ENCODE measurements at regions not wholly inside any gene's neighbourhood (a gene's known extent, or its start where the extent isn't known, plus 50 kb on each side); places are given as distances from the start of the nearest gene placed in this dataset.
"Not testable (repeated sequence)": the region's sequence is repeated elsewhere in the genome, so short reads cannot be mapped to it uniquely, and the experiment has no call there.

DNA sequence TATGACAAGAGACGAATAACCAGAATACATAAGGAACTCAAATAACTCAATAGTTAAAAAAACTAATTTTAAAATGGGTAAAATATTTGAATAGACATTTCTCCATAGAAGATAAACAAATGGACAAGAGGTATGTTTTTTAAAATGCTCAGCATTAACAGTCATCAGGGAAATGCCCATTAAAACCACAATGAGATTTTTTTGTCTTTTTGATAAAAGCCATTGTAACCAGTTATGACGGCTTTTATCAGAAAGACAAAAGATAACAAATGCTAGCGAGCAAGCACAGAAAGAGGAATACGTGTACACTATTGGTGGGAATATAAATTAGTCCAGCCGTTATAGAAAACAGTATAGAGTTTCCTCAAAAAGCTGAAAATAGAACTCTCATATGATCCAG lies 388.2 kb upstream of the INTU start:
- FAIRE-seq (no peak), DNase-seq (ENCODE audit: insufficient read length, low spot score) (no peak)
- TF ChIP-seq POLR2AphosphoS5 (IDR thresholded peaks at IDR 0.05; ENCODE audit: low read depth, low read length) (no peak), POLR2A (IDR thresholded peaks at IDR 0.05; ENCODE audit: low read depth, low read length) (no peak), POU2F2 (IDR thresholded peaks at IDR 0.05; ENCODE audit: low read depth, low read length) (no peak)

GRCh38 chr4:127246963-127247952 lies 385.5 kb upstream of the INTU start:
- no peak for DNase-seq (ENCODE audit: insufficient read length, low spot score)
- FAIRE-seq: no peak
- TF ChIP-seq PAX5 (IDR thresholded peaks at IDR 0.05; ENCODE audit: insufficient read depth, low read length, severe bottlenecking): no peak
- no peak for TF ChIP-seq SPI1 (IDR thresholded peaks at IDR 0.05; ENCODE audit: low read depth, low read length)
- no peak for TF ChIP-seq POLR2A (IDR thresholded peaks at IDR 0.05; ENCODE audit: low read depth, low read length)
- no peak for TF ChIP-seq POLR2AphosphoS5 (IDR thresholded peaks at IDR 0.05; ENCODE audit: low read depth, low read length)
- no peak for TF ChIP-seq TAF1 (IDR thresholded peaks at IDR 0.05; ENCODE audit: low read depth, low read length)
- TF ChIP-seq POU2F2 (IDR thresholded peaks at IDR 0.05; ENCODE audit: low read depth, low read length): no peak

DNA sequence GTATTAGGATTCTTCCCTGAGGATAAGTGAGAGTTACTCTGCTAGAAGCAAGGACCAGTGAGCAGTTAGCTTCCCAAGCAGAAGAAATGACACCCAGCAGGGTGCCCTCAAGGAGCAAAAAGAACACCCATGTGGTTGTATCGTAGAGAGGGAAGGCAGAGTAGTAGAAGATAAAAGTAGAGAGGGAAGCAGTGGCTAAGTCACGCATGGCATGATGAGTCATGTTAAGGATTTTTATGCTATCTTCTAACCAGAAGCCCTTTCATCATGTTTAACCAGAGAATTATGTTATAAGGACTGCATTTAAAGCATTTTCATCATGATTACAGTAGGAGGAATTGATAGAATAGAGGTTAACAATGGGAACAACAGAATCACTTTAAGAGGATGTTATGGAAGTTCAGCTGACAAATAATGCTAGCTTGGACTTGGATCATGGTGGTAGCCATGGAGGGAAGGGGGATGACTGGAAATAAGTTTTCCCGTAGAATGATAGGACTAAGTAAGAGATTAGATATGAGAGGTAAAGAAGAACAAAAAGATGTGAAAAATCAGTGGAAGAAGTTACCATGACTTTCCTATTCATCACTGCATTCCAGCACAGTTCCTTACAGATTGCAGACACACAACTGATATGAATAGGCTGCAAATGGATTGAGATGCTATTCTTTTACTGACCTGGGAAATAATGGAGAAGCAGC lies 383.5 kb upstream of the INTU start:
- no peak for DNase-seq (ENCODE audit: insufficient read length, low spot score)
- FAIRE-seq: no peak

DNA sequence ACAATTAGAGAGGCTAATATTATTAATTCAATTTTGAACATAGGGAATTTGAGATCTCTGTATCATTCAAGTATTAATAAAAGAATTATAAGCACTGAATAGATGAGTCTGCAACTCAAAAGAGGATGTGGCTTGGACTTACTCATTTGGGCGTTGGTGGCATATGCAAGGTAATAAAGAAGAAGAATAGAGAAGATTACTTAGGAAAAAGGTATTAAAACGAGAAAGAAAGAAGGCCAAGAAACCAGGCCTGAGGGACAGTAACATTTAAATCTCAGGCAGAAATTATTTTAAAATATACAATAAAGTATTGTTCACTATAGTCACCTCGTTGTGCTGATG lies 383.0 kb upstream of the INTU start:
- DNase-seq (ENCODE audit: insufficient read length, low spot score): no peak
- no peak for FAIRE-seq
- no peak for TF ChIP-seq PAX5 (IDR thresholded peaks at IDR 0.05; ENCODE audit: insufficient read depth, low read length, severe bottlenecking)

More for the DNA sequence above, 383.5 kb upstream of the INTU start:
- no peak for TF ChIP-seq SPI1 (IDR thresholded peaks at IDR 0.05; ENCODE audit: low read depth, low read length)
- no peak for TF ChIP-seq TAF1 (IDR thresholded peaks at IDR 0.05; ENCODE audit: low read depth, low read length)
- no peak for TF ChIP-seq POU2F2 (IDR thresholded peaks at IDR 0.05; ENCODE audit: low read depth, low read length)
- TF ChIP-seq PAX5 (IDR thresholded peaks at IDR 0.05; ENCODE audit: insufficient read depth, low read length, severe bottlenecking): no peak
- no peak for TF ChIP-seq POLR2AphosphoS5 (IDR thresholded peaks at IDR 0.05; ENCODE audit: low read depth, low read length)
- no peak for TF ChIP-seq POLR2A (IDR thresholded peaks at IDR 0.05; ENCODE audit: low read depth, low read length)

GRCh38 chr4:127250577-127250976 lies 382.2 kb upstream of the INTU start:
- TF ChIP-seq POLR2A (IDR thresholded peaks at IDR 0.05; ENCODE audit: low read depth, low read length) (no peak), SPI1 (IDR thresholded peaks at IDR 0.05; ENCODE audit: low read depth, low read length) (no peak), POLR2AphosphoS5 (IDR thresholded peaks at IDR 0.05; ENCODE audit: low read depth, low read length) (no peak), POU2F2 (IDR thresholded peaks at IDR 0.05; ENCODE audit: low read depth, low read length) (no peak), PAX5 (IDR thresholded peaks at IDR 0.05; ENCODE audit: insufficient read depth, low read length, severe bottlenecking) (no peak), TAF1 (IDR thresholded peaks at IDR 0.05; ENCODE audit: low read depth, low read length) (no peak)
- no peak for DNase-seq (ENCODE audit: insufficient read length, low spot score)
- FAIRE-seq: no peak

DNA sequence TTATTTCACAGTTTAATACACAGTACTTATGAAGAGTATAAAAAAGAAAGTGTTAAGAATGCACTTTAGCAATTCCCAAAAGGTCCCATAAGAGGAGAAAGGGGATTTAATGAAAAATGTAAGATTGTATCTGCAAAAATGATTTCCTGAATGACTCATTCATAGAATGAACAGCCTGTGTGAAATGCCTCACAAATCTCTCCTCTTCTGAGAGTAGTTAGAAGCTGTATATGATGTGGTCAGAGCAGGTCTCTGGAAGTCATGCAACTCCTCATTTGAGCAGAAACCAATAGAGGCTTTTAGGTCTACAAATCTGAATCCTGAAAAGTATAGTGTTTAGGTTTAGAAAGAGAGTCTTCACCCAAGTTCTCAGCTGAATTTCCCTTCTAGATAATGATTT lies 381.3 kb upstream of the INTU start:
- no peak for TF ChIP-seq SPI1 (IDR thresholded peaks at IDR 0.05; ENCODE audit: low read depth, low read length)
- no peak for TF ChIP-seq POLR2A (IDR thresholded peaks at IDR 0.05; ENCODE audit: low read depth, low read length)
- TF ChIP-seq POLR2AphosphoS5 (IDR thresholded peaks at IDR 0.05; ENCODE audit: low read depth, low read length): no peak
- TF ChIP-seq POU2F2 (IDR thresholded peaks at IDR 0.05; ENCODE audit: low read depth, low read length): no peak
- no peak for TF ChIP-seq TAF1 (IDR thresholded peaks at IDR 0.05; ENCODE audit: low read depth, low read length)
- no peak for TF ChIP-seq PAX5 (IDR thresholded peaks at IDR 0.05; ENCODE audit: insufficient read depth, low read length, severe bottlenecking)
- no peak for DNase-seq (ENCODE audit: insufficient read length, low spot score)
- no peak for FAIRE-seq

DNA sequence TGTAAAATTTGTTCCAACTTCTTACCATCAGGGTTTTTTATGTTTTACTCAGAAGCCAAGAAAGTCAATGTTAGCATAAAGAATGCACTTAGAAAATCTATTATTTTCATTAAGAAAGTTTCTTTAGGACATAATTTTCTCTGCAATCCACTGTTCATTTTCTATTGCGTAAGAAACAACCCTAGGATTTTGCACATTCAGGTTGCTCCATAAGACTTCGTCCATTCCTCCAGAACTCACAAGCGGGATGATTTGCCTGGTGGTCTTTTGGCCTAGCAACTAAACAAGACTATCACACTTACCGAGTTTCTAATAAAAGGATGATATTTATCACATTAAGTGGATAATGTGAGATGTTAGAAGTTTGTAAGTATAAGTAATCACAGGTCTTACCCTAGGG lies 376.3 kb upstream of the INTU start:
- no peak for FAIRE-seq
- no peak for TF ChIP-seq POLR2AphosphoS5 (IDR thresholded peaks at IDR 0.05; ENCODE audit: low read depth, low read length)
- no peak for TF ChIP-seq PAX5 (IDR thresholded peaks at IDR 0.05; ENCODE audit: insufficient read depth, low read length, severe bottlenecking)
- no peak for TF ChIP-seq TAF1 (IDR thresholded peaks at IDR 0.05; ENCODE audit: low read depth, low read length)
- no peak for TF ChIP-seq SPI1 (IDR thresholded peaks at IDR 0.05; ENCODE audit: low read depth, low read length)
- no peak for TF ChIP-seq POLR2A (IDR thresholded peaks at IDR 0.05; ENCODE audit: low read depth, low read length)
- TF ChIP-seq POU2F2 (IDR thresholded peaks at IDR 0.05; ENCODE audit: low read depth, low read length): no peak

GRCh38 chr4:127261476-127261875 lies 371.3 kb upstream of the INTU start:
- TF ChIP-seq SPI1 (IDR thresholded peaks at IDR 0.05; ENCODE audit: low read depth, low read length) (no peak), POU2F2 (IDR thresholded peaks at IDR 0.05; ENCODE audit: low read depth, low read length) (no peak), POLR2AphosphoS5 (IDR thresholded peaks at IDR 0.05; ENCODE audit: low read depth, low read length) (no peak), TAF1 (IDR thresholded peaks at IDR 0.05; ENCODE audit: low read depth, low read length) (no peak), PAX5 (IDR thresholded peaks at IDR 0.05; ENCODE audit: insufficient read depth, low read length, severe bottlenecking) (no peak), POLR2A (IDR thresholded peaks at IDR 0.05; ENCODE audit: low read depth, low read length) (no peak)
- DNase-seq (ENCODE audit: insufficient read length, low spot score) (no peak), FAIRE-seq (no peak)

More for the DNA sequence above, 376.3 kb upstream of the INTU start:
- no peak for DNase-seq (ENCODE audit: insufficient read length, low spot score)

GRCh38 chr4:127268367-127268766 lies 364.4 kb upstream of the INTU start:
- DNase-seq (ENCODE audit: insufficient read length, low spot score): no peak
- no peak for FAIRE-seq
- TF ChIP-seq PAX5 (IDR thresholded peaks at IDR 0.05; ENCODE audit: insufficient read depth, low read length, severe bottlenecking): no peak
- no peak for TF ChIP-seq SPI1 (IDR thresholded peaks at IDR 0.05; ENCODE audit: low read depth, low read length)
- TF ChIP-seq POLR2A (IDR thresholded peaks at IDR 0.05; ENCODE audit: low read depth, low read length): no peak
- TF ChIP-seq POU2F2 (IDR thresholded peaks at IDR 0.05; ENCODE audit: low read depth, low read length): no peak
- no peak for TF ChIP-seq POLR2AphosphoS5 (IDR thresholded peaks at IDR 0.05; ENCODE audit: low read depth, low read length)
- TF ChIP-seq TAF1 (IDR thresholded peaks at IDR 0.05; ENCODE audit: low read depth, low read length): no peak

- FAIRE-seq; DNase-seq (ENCODE audit: insufficient read length, low spot score): not testable (repeated sequence)
These were observed 355.7 kb upstream of the INTU start for GRCh38 chr4:127277023-127277422.
